ENCODE measurements at regions not wholly inside any gene's neighbourhood (a gene's known extent, or its start where the extent isn't known, plus 50 kb on each side); places are given as distances from the start of the nearest gene placed in this dataset.
A peak's percentile ranks its signal among the peaks of the same experiment; 100 is the strongest.
"Not testable (repeated sequence)": the region's sequence is repeated elsewhere in the genome, so short reads cannot be mapped to it uniquely, and the experiment has no call there.

- no peak for ATAC-seq
Measured at GRCh38 chr1:234843946-234844345, 234.0 kb upstream of the IRF2BP2 start.

DNA sequence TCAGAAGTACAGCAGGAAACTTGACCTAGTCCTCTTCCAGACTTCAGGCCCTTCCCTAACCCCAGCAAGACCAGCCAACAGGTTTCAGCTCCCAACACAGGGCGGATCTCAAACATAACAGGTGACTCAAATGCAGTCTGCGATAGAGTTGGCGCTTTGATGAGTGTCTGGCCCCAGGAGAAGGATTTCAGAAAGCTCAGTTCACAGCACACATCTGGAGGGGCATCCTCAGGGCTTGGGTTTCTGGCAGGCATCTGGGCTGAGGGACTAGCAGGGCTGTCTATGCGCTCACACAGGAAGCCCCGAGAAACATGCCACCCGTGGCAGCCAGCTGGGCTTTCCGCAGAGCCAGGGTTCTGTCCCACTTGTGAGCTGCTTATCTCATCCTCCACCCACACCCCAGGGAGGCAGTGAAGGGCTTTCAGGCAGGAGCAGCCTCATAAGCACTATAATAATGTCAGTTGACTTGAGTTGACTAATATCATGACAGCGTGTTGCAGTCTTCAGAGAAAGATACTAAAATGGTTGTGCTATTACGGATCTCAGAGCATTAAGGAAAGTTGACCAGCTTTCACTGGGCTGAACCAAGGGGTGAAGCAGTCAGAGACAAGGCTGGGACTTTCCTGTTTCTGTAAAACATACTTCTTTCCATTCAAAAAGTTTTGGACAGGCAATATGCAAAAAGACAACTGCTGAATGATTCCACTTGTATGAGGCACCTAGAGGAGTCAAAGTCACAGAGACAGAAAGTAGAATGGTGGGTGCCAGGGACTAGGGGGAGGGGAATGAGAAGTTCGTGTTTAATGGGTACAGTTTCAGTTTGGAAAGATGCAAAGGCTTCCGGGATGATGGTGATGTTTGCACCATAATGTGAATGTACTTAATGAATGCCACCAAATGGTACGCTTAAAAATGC, 233.0 kb upstream of the IRF2BP2 start:
- DNase-seq (peak; percentile 85), ATAC-seq (peak; percentile 90)

More at GRCh38 chr1:234843946-234844345, 234.0 kb upstream of the IRF2BP2 start:
- DNase-seq: no peak

DNA sequence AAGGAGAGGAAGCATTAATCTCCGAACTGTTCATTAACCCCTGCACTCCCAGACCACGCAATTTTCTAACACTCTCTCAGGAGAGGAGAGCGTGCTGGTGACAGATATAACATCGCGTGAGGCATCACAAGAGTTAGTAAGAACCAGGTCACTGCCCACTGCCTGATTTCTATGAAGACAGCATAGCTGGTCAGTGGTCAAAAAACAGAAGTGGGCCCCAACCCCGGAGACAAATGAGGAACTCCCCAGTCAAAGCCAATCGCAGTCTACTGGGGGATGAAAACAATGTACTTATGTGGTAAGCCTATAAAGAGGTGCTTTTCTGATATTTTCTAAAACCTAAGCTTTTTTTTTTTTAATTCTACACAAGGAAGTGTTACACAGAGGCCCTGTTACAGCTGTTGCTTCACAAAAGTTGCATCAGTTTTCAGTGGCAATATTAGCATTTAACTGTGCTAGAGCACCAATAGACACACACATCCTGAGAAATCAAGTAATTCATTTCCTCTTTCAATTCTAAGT, 231.8 kb upstream of the IRF2BP2 start:
- no peak for DNase-seq
- no peak for ATAC-seq

GRCh38 chr1:234841281-234841680, 231.3 kb upstream of the IRF2BP2 start:
- DNase-seq: no peak

GRCh38 chr1:234840843-234841242, 230.9 kb upstream of the IRF2BP2 start:
- ATAC-seq (no peak), DNase-seq (peak; percentile 42)

More at GRCh38 chr1:234841281-234841680, 231.3 kb upstream of the IRF2BP2 start:
- ATAC-seq: no peak

GRCh38 chr1:234840253-234840652, 230.3 kb upstream of the IRF2BP2 start:
- ATAC-seq (no peak), DNase-seq (no peak)

GRCh38 chr1:234839663-234840062, 229.7 kb upstream of the IRF2BP2 start:
- ATAC-seq (no peak), DNase-seq (no peak)

DNA sequence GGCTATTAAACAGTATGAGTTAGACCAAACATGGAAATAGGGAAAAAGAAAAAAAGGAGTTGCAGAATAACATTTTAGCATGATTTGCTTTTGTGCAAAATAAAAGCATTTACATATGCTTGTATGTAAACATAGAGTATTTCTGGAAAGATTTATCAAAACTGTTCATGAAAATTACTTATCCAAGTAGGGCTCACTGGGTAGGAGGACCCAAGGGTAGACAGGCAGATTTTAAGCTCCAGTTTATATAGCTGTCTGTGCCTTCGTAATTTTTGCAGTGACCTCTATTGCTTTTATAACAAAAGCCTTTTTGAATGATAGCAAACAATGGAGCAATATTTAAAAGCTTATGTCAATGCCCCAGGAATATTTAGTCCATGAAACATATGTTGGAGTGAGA, 228.8 kb upstream of the IRF2BP2 start:
- no peak for DNase-seq
- no peak for ATAC-seq

DNA sequence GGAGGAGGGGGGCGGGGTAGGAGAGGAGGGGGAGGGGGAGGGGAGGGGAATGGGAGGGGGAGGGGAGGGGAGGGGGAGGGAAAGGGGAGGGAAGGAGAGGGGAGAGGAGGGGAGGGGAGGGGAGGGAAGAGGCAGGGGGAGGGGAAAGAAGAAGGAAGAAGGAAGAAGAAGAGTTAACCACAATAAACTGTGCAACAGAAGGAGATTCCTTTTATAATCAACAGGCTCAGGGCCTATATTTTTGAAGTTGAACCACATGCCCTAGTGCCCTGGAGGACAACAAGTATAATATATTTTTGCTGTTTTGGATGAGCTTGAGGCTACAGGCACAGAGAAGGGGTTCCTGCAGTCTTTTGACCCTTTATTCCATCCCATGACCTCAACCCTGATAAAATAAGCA, 228.2 kb upstream of the IRF2BP2 start:
- DNase-seq (no peak), ATAC-seq (no peak)

- no peak for DNase-seq
- no peak for ATAC-seq
Measured at GRCh38 chr1:234837713-234838112, 227.7 kb upstream of the IRF2BP2 start.

- DNase-seq (no peak), ATAC-seq (no peak)
Measured at GRCh38 chr1:234836776-234837357, 226.9 kb upstream of the IRF2BP2 start.

- DNase-seq: no peak
Measured at GRCh38 chr1:234836045-234836681, 226.2 kb upstream of the IRF2BP2 start.

GRCh38 chr1:234835239-234835638, 225.3 kb upstream of the IRF2BP2 start:
- DNase-seq (no peak), ATAC-seq (no peak)

More at GRCh38 chr1:234836045-234836681, 226.2 kb upstream of the IRF2BP2 start:
- ATAC-seq: no peak

- ATAC-seq (no peak), DNase-seq (no peak)
Measured at GRCh38 chr1:234833646-234834045, 223.7 kb upstream of the IRF2BP2 start.

- no peak for DNase-seq
- no peak for ATAC-seq
Measured at GRCh38 chr1:234833118-234833517, 223.1 kb upstream of the IRF2BP2 start.

DNA sequence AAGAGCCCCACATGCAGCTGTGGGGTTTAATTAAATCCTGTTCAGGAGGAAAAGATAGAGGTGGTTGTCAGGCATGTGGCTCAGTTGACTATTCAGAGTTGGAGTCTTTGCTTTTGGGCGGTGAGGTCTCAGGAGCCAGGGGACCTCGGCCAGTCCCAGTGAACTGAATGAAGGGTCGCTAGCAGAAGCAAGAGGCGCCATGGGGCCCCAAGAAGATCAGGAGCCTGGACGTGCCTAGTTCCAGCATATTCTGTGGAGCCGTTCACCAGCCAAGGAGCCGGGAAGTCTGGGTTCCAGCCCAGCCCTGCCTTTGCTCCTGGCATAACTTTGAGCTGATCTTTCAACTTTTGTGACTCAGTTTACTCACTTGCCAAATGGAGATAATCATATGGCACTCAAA, 217.7 kb upstream of the IRF2BP2 start:
- ATAC-seq (no peak), DNase-seq (no peak)

- DNase-seq (no peak), ATAC-seq (no peak)
Measured at GRCh38 chr1:234827181-234827580, 217.2 kb upstream of the IRF2BP2 start.

DNA sequence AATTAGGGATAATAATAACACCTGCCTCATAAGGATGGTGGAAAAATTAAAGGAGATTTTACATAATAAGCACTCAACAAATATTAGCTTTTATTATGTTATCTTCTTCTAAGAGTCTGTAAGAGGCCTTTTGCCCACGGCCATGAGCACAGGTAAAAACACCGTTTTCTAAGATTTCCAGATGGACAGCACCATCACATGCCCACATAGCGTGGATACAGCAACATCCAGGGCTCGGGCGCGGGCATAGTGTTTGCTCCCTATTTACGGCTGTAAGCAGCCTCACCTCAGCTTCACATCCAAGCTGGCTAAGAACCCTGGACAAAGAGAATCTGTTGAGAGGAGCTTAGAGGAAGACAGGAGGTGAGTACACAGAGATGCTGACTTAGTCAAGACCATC, 216.4 kb upstream of the IRF2BP2 start:
- no peak for DNase-seq
- no peak for ATAC-seq

- no peak for DNase-seq
- ATAC-seq: no peak
Measured at GRCh38 chr1:234825498-234826165, 215.7 kb upstream of the IRF2BP2 start.

DNA sequence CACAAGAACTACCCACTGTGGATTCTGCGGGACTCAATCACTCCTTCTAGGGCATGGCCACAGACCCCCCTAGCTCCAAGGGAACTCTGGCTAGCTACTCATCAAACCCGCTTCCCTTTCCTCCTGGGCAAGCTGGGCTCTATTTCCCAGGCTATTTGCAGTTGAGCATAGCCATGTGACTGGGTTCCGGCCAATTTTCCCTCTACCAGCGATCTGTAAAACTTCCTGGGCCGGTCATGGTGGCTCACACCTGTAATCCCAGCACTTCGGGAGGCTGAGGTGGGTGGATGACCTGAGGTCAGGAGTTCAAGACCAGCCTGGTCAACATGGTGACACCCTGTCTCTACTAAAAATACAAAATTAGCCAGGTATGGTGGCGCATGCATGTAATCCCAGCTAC, 214.9 kb upstream of the IRF2BP2 start:
- ATAC-seq, DNase-seq: not testable (repeated sequence)

- no peak for DNase-seq
- ATAC-seq: no peak
Measured at GRCh38 chr1:234823191-234824176, 213.5 kb upstream of the IRF2BP2 start.
